ENCODE measurements at regions not wholly inside any gene's neighbourhood (a gene's known extent, or its start where the extent isn't known, plus 50 kb on each side); places are given as distances from the start of the nearest gene placed in this dataset.

GRCh38 chr11:28924004-28924403, 815.8 kb downstream of the METTL15 start:
- TF ChIP-seq EZH2 (IDR thresholded peaks at IDR 0.05; ENCODE audit: borderline replicate concordance, insufficient read depth, low read depth, low read length, poor library complexity, severe bottlenecking) = no peak
- no peak for TF ChIP-seq CTCF (IDR thresholded peaks at IDR 0.05)

Measured in B cell (primary cell).